Mesenchymal stem cell (in vitro differentiated cells and primary cell): ENCODE measurements at regions not wholly inside any gene's neighbourhood (a gene's known extent, or its start where the extent isn't known, plus 50 kb on each side); places are given as distances from the start of the nearest gene placed in this dataset.

Experiments
- DNase-seq: peaks from one replicate; pipeline ENCODE4 v3.0.0-alpha.2; 2013
- H2AFZ ChIP-seq: one replicate; pipeline ENCODE4 v1.6.1; 2013; ENCODE audit warnings: low read depth, mild to moderate bottlenecking, control low read depth, inconsistent platforms, low read length, moderate library complexity
- H2AK5ac ChIP-seq: 2 replicates; pipeline ENCODE4 v1.6.1; 2013; ENCODE audit warnings: low read length, moderate library complexity, mild to moderate bottlenecking, inconsistent platforms; ENCODE audit not compliant: severe bottlenecking
- H2BK120ac ChIP-seq: one replicate; pipeline ENCODE4 v1.6.1; 2013; ENCODE audit warnings: low read depth, mild to moderate bottlenecking, inconsistent platforms, low read length, moderate library complexity
- H2BK12ac ChIP-seq, 2 experiments: one replicate each; pipeline ENCODE4 v1.6.1; 2013; ENCODE audit warnings: inconsistent platforms in 2 of 2, low read length in 2 of 2, mild to moderate bottlenecking in 2 of 2, moderate library complexity in 2 of 2, control low read depth in 1 of 2
- H2BK15ac ChIP-seq: one replicate; pipeline ENCODE4 v1.6.1; 2013; ENCODE audit warnings: mild to moderate bottlenecking, low read depth, inconsistent platforms; ENCODE audit not compliant: poor library complexity, severe bottlenecking
- H2BK5ac ChIP-seq: 2 replicates; pipeline ENCODE4 v1.6.1; 2013; ENCODE audit warnings: low read depth, mild to moderate bottlenecking, low read length, control low read depth, inconsistent platforms; ENCODE audit not compliant: poor library complexity, severe bottlenecking
- H3K14ac ChIP-seq, 2 experiments: one replicate each; pipeline ENCODE4 v1.6.1; 2013; ENCODE audit warnings: inconsistent platforms in 2 of 2, low read length in 2 of 2, control low read depth in 1 of 2, mild to moderate bottlenecking in 1 of 2, moderate library complexity in 1 of 2
- H3K18ac ChIP-seq, 2 experiments: one replicate each; pipeline ENCODE4 v1.6.1; 2013; ENCODE audit warnings: inconsistent platforms in 2 of 2, low read length in 2 of 2, control low read depth in 1 of 2, low read depth in 1 of 2, mild to moderate bottlenecking in 1 of 2
- H3K23ac ChIP-seq, 2 experiments: one replicate each; pipeline ENCODE4 v1.6.1; 2013; ENCODE audit warnings: inconsistent platforms in 2 of 2, low read length in 2 of 2, mild to moderate bottlenecking in 2 of 2, moderate library complexity in 2 of 2, control low read depth in 1 of 2
- H3K27ac ChIP-seq: 2 replicates; pipeline ENCODE4 v1.5.1; 2013; ENCODE audit warnings: mild to moderate bottlenecking, moderate library complexity, low read length, control low read depth, inconsistent platforms; ENCODE audit not compliant: poor library complexity, severe bottlenecking
- H3K27me3 ChIP-seq, 2 experiments: 2 replicates each; pipeline versions ENCODE4 v1.6.1 to v1.7.0; 2013; ENCODE audit warnings: low read length in 2 of 2, mild to moderate bottlenecking in 2 of 2, moderate library complexity in 2 of 2, control low read depth in 1 of 2, inconsistent platforms in 1 of 2; ENCODE audit not compliant: control insufficient read depth in 1 of 2, insufficient read depth in 1 of 2
- H3K36me3 ChIP-seq, 2 experiments: 2 replicates each; pipeline versions ENCODE4 v1.6.1 to v1.7.0; 2013; ENCODE audit warnings: low read length in 2 of 2, control low read depth in 1 of 2, inconsistent platforms in 1 of 2, low read depth in 1 of 2, mild to moderate bottlenecking in 1 of 2; ENCODE audit not compliant: insufficient read depth in 2 of 2, control insufficient read depth in 1 of 2
- H3K4ac ChIP-seq, 2 experiments: one replicate each; pipeline ENCODE4 v1.6.1; 2013; ENCODE audit warnings: inconsistent platforms in 2 of 2, low read length in 2 of 2, mild to moderate bottlenecking in 2 of 2, moderate library complexity in 2 of 2, control low read depth in 1 of 2, low read depth in 1 of 2
- H3K4me1 ChIP-seq: 2 replicates; pipeline ENCODE4 v1.6.1; 2013; ENCODE audit warnings: low read depth, low read length, control low read depth; ENCODE audit not compliant: control insufficient read depth, insufficient read depth
- H3K4me2 ChIP-seq: 2 replicates; pipeline ENCODE4 v1.6.1; 2013; ENCODE audit warnings: low read length, mild to moderate bottlenecking, inconsistent platforms; ENCODE audit not compliant: poor library complexity, severe bottlenecking
- H3K4me3 ChIP-seq, 2 experiments: 2 replicates each; pipeline versions ENCODE4 v1.5.1 to v1.7.0; 2013; ENCODE audit warnings: low read length in 2 of 2, mild to moderate bottlenecking in 2 of 2, control low read depth in 1 of 2, low read depth in 1 of 2; ENCODE audit not compliant: insufficient read depth in 1 of 2
- H3K79me1 ChIP-seq: replicated peaks from 2 replicates; pipeline ENCODE4 v1.6.1; 2013; ENCODE audit warnings: mild to moderate bottlenecking, control low read depth, low read length, inconsistent platforms; ENCODE audit not compliant: poor library complexity, severe bottlenecking
- H3K9ac ChIP-seq: 2 replicates; pipeline ENCODE4 v1.7.0; 2013; ENCODE audit warnings: mild to moderate bottlenecking, low read length, moderate library complexity
- H3K9me3 ChIP-seq: 2 replicates; pipeline ENCODE4 v1.7.0; 2013; ENCODE audit warnings: mild to moderate bottlenecking, low read length; ENCODE audit not compliant: control insufficient read depth
- H4K8ac ChIP-seq: one replicate; pipeline ENCODE4 v1.6.1; 2013; ENCODE audit warnings: inconsistent platforms, mild to moderate bottlenecking, low read length, moderate library complexity
- H4K91ac ChIP-seq: one replicate; pipeline ENCODE4 v1.6.1; 2013; ENCODE audit warnings: mild to moderate bottlenecking, low read length, inconsistent platforms
- WGBS: methylation state at CpG from one replicate; pipeline ENCODE4 v1.1.7; 2013; ENCODE audit warnings: mixed read lengths; 5-methylcytosine and 5-hydroxymethylcytosine counted together

- Histone ChIP-seq H3K9ac (no peak overlapping the region), H3K79me1 (no peaks in the 10 kb centered on the region), H2BK120ac (no peak overlapping the region), H4K91ac (no peak overlapping the region), H3K36me3 (no peaks in the 10 kb centered on the region), H3K18ac (no peak overlapping the region), H4K8ac (no peak overlapping the region), H3K9me3 (peaks cover 10% of the 10 kb centered on the region), H2AK5ac (no peak overlapping the region), H3K4me2 (no peak overlapping the region), H2BK5ac (no peak overlapping the region), H3K14ac (no peak overlapping the region), H3K23ac (no peak overlapping the region), H2BK12ac (no peak overlapping the region), H3K4me1 (no peaks in the 10 kb centered on the region), H2AFZ (no peak overlapping the region), H3K4ac (no peak overlapping the region), H2BK15ac (no peak overlapping the region), H3K4me3 (no peak overlapping the region), H3K27ac (no peak overlapping the region), H3K27me3 (no peaks in the 10 kb centered on the region)
- no CpG with 5 or more reads among the region's 2 CpGs for WGBS
- DNase-seq, result no peak
Observed at GRCh38 chr6:86537292-86537861, 400.0 kb upstream of the HTR1E start.

GRCh38 chr6:86536121-86536520, 401.2 kb upstream of the HTR1E start:
- Histone ChIP-seq H2AFZ (no peak overlapping the region), H3K27me3 (no peaks in the 10 kb centered on the region), H3K9ac (no peak overlapping the region), H3K23ac (no peak overlapping the region), H4K91ac (no peak overlapping the region), H3K4me3 (no peak overlapping the region), H3K79me1 (no peaks in the 10 kb centered on the region), H2AK5ac (no peak overlapping the region), H3K4ac (no peak overlapping the region), H2BK5ac (no peak overlapping the region), H4K8ac (no peak overlapping the region), H3K36me3 (no peaks in the 10 kb centered on the region), H3K14ac (no peak overlapping the region), H3K18ac (no peak overlapping the region), H2BK120ac (no peak overlapping the region), H2BK12ac (no peak overlapping the region), H3K4me1 (no peaks in the 10 kb centered on the region), H3K9me3 (peaks cover 9% of the 10 kb centered on the region), H2BK15ac (no peak overlapping the region), H3K4me2 (no peak overlapping the region), H3K27ac (no peak overlapping the region)
- DNase-seq, result no peak

GRCh38 chr6:86535100-86535499, 402.2 kb upstream of the HTR1E start:
- Histone ChIP-seq H3K36me3 (no peaks in the 10 kb centered on the region), H2BK15ac (no peak overlapping the region), H3K9me3 (peaks cover 4% of the 10 kb centered on the region), H3K4ac (no peak overlapping the region), H4K91ac (no peak overlapping the region), H3K27me3 (no peaks in the 10 kb centered on the region), H3K9ac (no peak overlapping the region), H2BK5ac (no peak overlapping the region), H3K27ac (no peak overlapping the region), H2AFZ (no peak overlapping the region), H3K18ac (no peak overlapping the region), H2BK120ac (no peak overlapping the region), H2AK5ac (no peak overlapping the region), H4K8ac (no peak overlapping the region), H3K79me1 (no peaks in the 10 kb centered on the region), H3K4me3 (no peak overlapping the region), H3K14ac (no peak overlapping the region), H3K4me2 (no peak overlapping the region), H3K4me1 (no peaks in the 10 kb centered on the region), H2BK12ac (no peak overlapping the region), H3K23ac (no peak overlapping the region)
- no peak for DNase-seq
- 71% methylated on average over 1 of the region's 1 CpG for WGBS

GRCh38 chr6:86529635-86530034, 407.7 kb upstream of the HTR1E start:
- H2AK5ac ChIP-seq, result no peak overlapping the region
- H3K36me3 ChIP-seq, result no peaks in the 10 kb centered on the region
- no peaks in the 10 kb centered on the region for H3K27me3 ChIP-seq
- H2BK12ac ChIP-seq, result no peak overlapping the region
- no peak overlapping the region for H2BK15ac ChIP-seq
- H3K4me2 ChIP-seq, result no peak overlapping the region
- H3K9ac ChIP-seq, result no peak overlapping the region
- H3K14ac ChIP-seq, result no peak overlapping the region
- H4K91ac ChIP-seq, result no peak overlapping the region
- H3K9me3 ChIP-seq, result peaks cover 17% of the 10 kb centered on the region
- no peak overlapping the region for H2AFZ ChIP-seq
- no peaks in the 10 kb centered on the region for H3K79me1 ChIP-seq
- no peak for DNase-seq
- H2BK5ac ChIP-seq, result no peak overlapping the region
- H3K18ac ChIP-seq, result no peak overlapping the region
- H3K4me3 ChIP-seq, result no peak overlapping the region
- H3K4me1 ChIP-seq, result no peaks in the 10 kb centered on the region
- no peak overlapping the region for H3K4ac ChIP-seq
- H3K23ac ChIP-seq, result no peak overlapping the region
- no peak overlapping the region for H3K27ac ChIP-seq
- no peak overlapping the region for H2BK120ac ChIP-seq
- H4K8ac ChIP-seq, result no peak overlapping the region
- 77% methylated on average over 1 of the region's 1 CpG for WGBS
